NCI-H524 treated with DMSO at 0.1 percent for 48 hours (cell line): ENCODE measurements at regions not wholly inside any gene's neighbourhood (a gene's known extent, or its start where the extent isn't known, plus 50 kb on each side); places are given as distances from the start of the nearest gene placed in this dataset.
"Not testable (repeated sequence)": the region's sequence is repeated elsewhere in the genome, so short reads cannot be mapped to it uniquely, and the experiment has no call there.

Experiments used
- DNase-seq: peaks from one replicate; lab custom pipeline; 2025; lab: John Stamatoyannopoulos, UW

- no peak for DNase-seq
Observed at GRCh38 chrX:124717537-124717936, 371.2 kb downstream of the SH2D1A start.

GRCh38 chrX:124719060-124719459 is 372.7 kb downstream of the SH2D1A start:
- no peak for DNase-seq

GRCh38 chrX:124720532-124720931 is 374.2 kb downstream of the SH2D1A start:
- DNase-seq = no peak

- no peak for DNase-seq
Observed at GRCh38 chrX:124725502-124725901, 379.1 kb downstream of the SH2D1A start.

GRCh38 chrX:124726292-124726691 is 379.9 kb downstream of the SH2D1A start:
- no peak for DNase-seq

GRCh38 chrX:124726881-124727280 is 380.5 kb downstream of the SH2D1A start:
- DNase-seq = peak; percentile 20

- no peak for DNase-seq
Observed at GRCh38 chrX:124736553-124737270, 390.3 kb downstream of the SH2D1A start.

GRCh38 chrX:124737771-124738170 is 391.4 kb downstream of the SH2D1A start:
- DNase-seq = no peak

- no peak for DNase-seq
Observed at GRCh38 chrX:124747295-124747694, 400.9 kb downstream of the SH2D1A start.

GRCh38 chrX:124764354-124764753 is 418.0 kb downstream of the SH2D1A start:
- no peak for DNase-seq

GRCh38 chrX:124769166-124769565 is 422.8 kb downstream of the SH2D1A start:
- no peak for DNase-seq

- no peak for DNase-seq
Observed at GRCh38 chrX:124771292-124771691, 424.9 kb downstream of the SH2D1A start.

GRCh38 chrX:124788253-124788652 is 441.9 kb downstream of the SH2D1A start:
- not testable (repeated sequence) for DNase-seq

GRCh38 chrX:124789874-124790273 is 443.5 kb downstream of the SH2D1A start:
- DNase-seq = not testable (repeated sequence)

GRCh38 chrX:124791492-124792095 is 445.2 kb downstream of the SH2D1A start:
- DNase-seq = no peak

GRCh38 chrX:124796989-124797388 is 450.6 kb downstream of the SH2D1A start:
- no peak for DNase-seq

- no peak for DNase-seq
Observed at GRCh38 chrX:124804962-124805361, 458.6 kb downstream of the SH2D1A start.

- no peak for DNase-seq
Observed at GRCh38 chrX:124805486-124805885, 459.1 kb downstream of the SH2D1A start.

GRCh38 chrX:124814106-124814505 is 467.7 kb downstream of the SH2D1A start:
- DNase-seq = no peak

GRCh38 chrX:124818033-124818432 is 471.7 kb downstream of the SH2D1A start:
- DNase-seq = no peak

- no peak for DNase-seq
Observed at GRCh38 chrX:124818764-124819163, 472.4 kb downstream of the SH2D1A start.

- DNase-seq = no peak
Observed at GRCh38 chrX:124820738-124821137, 474.4 kb downstream of the SH2D1A start.

- no peak for DNase-seq
Observed at GRCh38 chrX:124827258-124827845, 481.0 kb downstream of the SH2D1A start.
